HepG2 (cell line): ENCODE measurements at regions not wholly inside any gene's neighbourhood (a gene's known extent, or its start where the extent isn't known, plus 50 kb on each side); places are given as distances from the start of the nearest gene placed in this dataset.

Experiments used
- CTCF ChIP-seq: sonication (generic); formaldehyde crosslinking; IDR thresholded peaks from 2 replicates; pipeline ENCODE4 v1.5.0; 2020; ENCODE audit warnings: mild to moderate bottlenecking, missing genetic modification reagents, moderate library complexity
- FOXA1 ChIP-seq, 2 experiments: fragments of 450-650 bp in 1 of 2; sonication (generic) in 1 of 2; formaldehyde crosslinking in 1 of 2; IDR thresholded peaks; 2 replicates each; pipeline versions ENCODE4 v1.4.0 to v1.6.1; 2016 to 2020; ENCODE audit warnings: missing genetic modification reagents in 1 of 2
- GPN1 ChIP-seq: sonication (generic); formaldehyde crosslinking; IDR thresholded peaks from 2 replicates; pipeline ENCODE4 v1.5.1; 2020; ENCODE audit warnings: missing genetic modification reagents, borderline replicate concordance
- IRF2 ChIP-seq: IDR thresholded peaks from 2 replicates; pipeline ENCODE4 v1.6.1; 2018; ENCODE audit warnings: missing genetic modification reagents, missing compliant biosample characterization
- MAFF ChIP-seq: IDR thresholded peaks from 2 replicates; pipeline ENCODE4 v1.6.1; 2011; ENCODE audit warnings: low read depth, low read length, improper control_type of control experiment
- ZNF766 ChIP-seq: sonication (generic); formaldehyde crosslinking; IDR thresholded peaks from 2 replicates; pipeline ENCODE4 v1.5.0; 2020; ENCODE audit warnings: missing genetic modification reagents, borderline replicate concordance

GRCh38 chr2:88925770-88926462, 234.4 kb downstream of the RPIA start:
- TF ChIP-seq MAFF (no peak), GPN1 (CRISPR knock-in tag) (no peak), CTCF (CRISPR knock-in tag) (no peak), IRF2 (no peak), ZNF766 (CRISPR knock-in tag) (no peak), FOXA1 (IDR thresholded peaks at IDR 0.05) (no peak), FOXA1 (CRISPR knock-in tag; IDR thresholded peaks at IDR 0.05) (no peak)
